ENCODE measurements at regions not wholly inside any gene's neighbourhood (a gene's known extent, or its start where the extent isn't known, plus 50 kb on each side); places are given as distances from the start of the nearest gene placed in this dataset.

- no peak for TF ChIP-seq EZH2 (IDR thresholded peaks at IDR 0.05; ENCODE audit: low read length)
- Histone ChIP-seq H4K20me1 (ENCODE audit: control insufficient read depth, extremely low read depth, insufficient read depth, low read length) (no peaks in the 10 kb centered on the region), H2AFZ (ENCODE audit: control insufficient read depth, low read length) (no peak overlapping the region), H3K27me3 (ENCODE audit: control insufficient read depth, extremely low read depth, insufficient read depth, low read length) (no peaks in the 10 kb centered on the region), H3K27ac (ENCODE audit: control insufficient read depth, insufficient read depth, low read length) (no peak overlapping the region), H3K9me3 (ENCODE audit: control insufficient read depth, low read depth, low read length) (no peaks in the 10 kb centered on the region), H3K36me3 (ENCODE audit: control insufficient read depth in 2 of 2, extremely low read depth in 1 of 2, insufficient read depth in 2 of 2, low read length in 2 of 2) (no peaks in the 10 kb centered on the region), H3K9ac (ENCODE audit: control insufficient read depth, extremely low read depth, insufficient read depth, low read length) (no peak overlapping the region), H3K4me2 (ENCODE audit: control insufficient read depth, extremely low read depth, insufficient read depth, low read depth, low read length) (no peak overlapping the region), H3K79me2 (ENCODE audit: control insufficient read depth, insufficient read depth, low read length) (no peaks in the 10 kb centered on the region), H3K9me1 (ENCODE audit: control insufficient read depth, extremely low read depth, insufficient read depth, low read length) (no peaks in the 10 kb centered on the region), H3K4me3 (ENCODE audit: control insufficient read depth in 2 of 3, extremely low read depth in 1 of 3, insufficient read depth in 2 of 3, low read depth in 1 of 3, low read length in 3 of 3) (no peak overlapping the region), H3K4me1 (ENCODE audit: control insufficient read depth, extremely low read depth, insufficient read depth, low read length) (no peaks in the 10 kb centered on the region)
- dilution Hi-C loops (cut with MboI; ENCODE audit: extremely low pct_ligation_motif_present, low sequenced_read_pairs): no loop called here
- DNase-seq (ENCODE audit: low read depth, low spot score): no peak
- no peak for FAIRE-seq
These were observed 555.8 kb downstream of the RBFOX1 start for GRCh38 chr16:7888411-7888810.

- Histone ChIP-seq H3K79me2 (ENCODE audit: control insufficient read depth, insufficient read depth, low read length) (no peaks in the 10 kb centered on the region), H3K9ac (ENCODE audit: control insufficient read depth, extremely low read depth, insufficient read depth, low read length) (no peak overlapping the region), H3K9me1 (ENCODE audit: control insufficient read depth, extremely low read depth, insufficient read depth, low read length) (no peaks in the 10 kb centered on the region), H3K4me1 (ENCODE audit: control insufficient read depth, extremely low read depth, insufficient read depth, low read length) (no peaks in the 10 kb centered on the region), H3K4me3 (ENCODE audit: control insufficient read depth in 2 of 3, extremely low read depth in 1 of 3, insufficient read depth in 2 of 3, low read depth in 1 of 3, low read length in 3 of 3) (no peak overlapping the region), H2AFZ (ENCODE audit: control insufficient read depth, low read length) (no peak overlapping the region), H3K36me3 (ENCODE audit: control insufficient read depth in 2 of 2, extremely low read depth in 1 of 2, insufficient read depth in 2 of 2, low read length in 2 of 2) (no peaks in the 10 kb centered on the region), H3K27ac (ENCODE audit: control insufficient read depth, insufficient read depth, low read length) (no peak overlapping the region), H3K9me3 (ENCODE audit: control insufficient read depth, low read depth, low read length) (no peaks in the 10 kb centered on the region), H3K4me2 (ENCODE audit: control insufficient read depth, extremely low read depth, insufficient read depth, low read depth, low read length) (no peak overlapping the region), H3K27me3 (ENCODE audit: control insufficient read depth, extremely low read depth, insufficient read depth, low read length) (no peaks in the 10 kb centered on the region), H4K20me1 (ENCODE audit: control insufficient read depth, extremely low read depth, insufficient read depth, low read length) (no peaks in the 10 kb centered on the region)
- DNase-seq (ENCODE audit: low read depth, low spot score): no peak
- no peak for TF ChIP-seq EZH2 (IDR thresholded peaks at IDR 0.05; ENCODE audit: low read length)
- no peak for TF ChIP-seq CTCF (optimal IDR thresholded peaks at IDR 0.05 in 1 of 3, IDR thresholded peaks at IDR 0.05 in 1 of 3, conservative IDR thresholded peaks at IDR 0.05 in 1 of 3; ENCODE audit: extremely low read depth in 1 of 3, insufficient read depth in 2 of 3, low read length in 3 of 3)
- dilution Hi-C loops (cut with MboI; ENCODE audit: extremely low pct_ligation_motif_present, low sequenced_read_pairs): no loop called here
- no peak for FAIRE-seq
These were observed 554.7 kb downstream of the RBFOX1 start for GRCh38 chr16:7887316-7887715.

- no peak for DNase-seq (ENCODE audit: low read depth, low spot score)
- H3K4me3 ChIP-seq (ENCODE audit: control insufficient read depth in 2 of 3, extremely low read depth in 1 of 3, insufficient read depth in 2 of 3, low read depth in 1 of 3, low read length in 3 of 3): no peak overlapping the region
- H3K9ac ChIP-seq (ENCODE audit: control insufficient read depth, extremely low read depth, insufficient read depth, low read length): no peak overlapping the region
- no peaks in the 10 kb centered on the region for H3K79me2 ChIP-seq (ENCODE audit: control insufficient read depth, insufficient read depth, low read length)
- dilution Hi-C loops (cut with MboI; ENCODE audit: extremely low pct_ligation_motif_present, low sequenced_read_pairs): no loop called here
- no peaks in the 10 kb centered on the region for H3K9me1 ChIP-seq (ENCODE audit: control insufficient read depth, extremely low read depth, insufficient read depth, low read length)
- no peaks in the 10 kb centered on the region for H3K4me1 ChIP-seq (ENCODE audit: control insufficient read depth, extremely low read depth, insufficient read depth, low read length)
- no peaks in the 10 kb centered on the region for H4K20me1 ChIP-seq (ENCODE audit: control insufficient read depth, extremely low read depth, insufficient read depth, low read length)
- H2AFZ ChIP-seq (ENCODE audit: control insufficient read depth, low read length): no peak overlapping the region
- H3K4me2 ChIP-seq (ENCODE audit: control insufficient read depth, extremely low read depth, insufficient read depth, low read depth, low read length): no peak overlapping the region
- TF ChIP-seq EZH2 (IDR thresholded peaks at IDR 0.05; ENCODE audit: low read length) (no peak), CTCF (optimal IDR thresholded peaks at IDR 0.05 in 1 of 3, IDR thresholded peaks at IDR 0.05 in 1 of 3, conservative IDR thresholded peaks at IDR 0.05 in 1 of 3; ENCODE audit: extremely low read depth in 1 of 3, insufficient read depth in 2 of 3, low read length in 3 of 3) (no peak)
- no peaks in the 10 kb centered on the region for H3K36me3 ChIP-seq (ENCODE audit: control insufficient read depth in 2 of 2, extremely low read depth in 1 of 2, insufficient read depth in 2 of 2, low read length in 2 of 2)
- H3K27me3 ChIP-seq (ENCODE audit: control insufficient read depth, extremely low read depth, insufficient read depth, low read length): no peaks in the 10 kb centered on the region
- H3K27ac ChIP-seq (ENCODE audit: control insufficient read depth, insufficient read depth, low read length): no peak overlapping the region
- H3K9me3 ChIP-seq (ENCODE audit: control insufficient read depth, low read depth, low read length): peaks cover 4% of the 10 kb centered on the region
- FAIRE-seq: no peak
These were observed 539.3 kb downstream of the RBFOX1 start for GRCh38 chr16:7871979-7872378.
